HCT116 (cell line): ENCODE measurements at regions not wholly inside any gene's neighbourhood (a gene's known extent, or its start where the extent isn't known, plus 50 kb on each side); places are given as distances from the start of the nearest gene placed in this dataset.

ENCODE experiments used
- ATAC-seq: fragments of 200-7000 bp; cut with Tn5 transposase; 2 replicates; pipeline ENCODE4 v1.9.1; 2020; ENCODE audit warnings: mild to moderate bottlenecking, moderate library complexity
- BruUV-seq: library from RNA; stranded (reverse); fragments of 400-500 nt; replicated peaks from 2 replicates; lab custom pipeline; 2021; lab: Mats Ljungman, UMichigan
- CTCF ChIA-PET: fragments of 300-600 bp; sonication (Branson Sonifier 250); formaldehyde crosslinking; loops from one replicate; lab custom pipeline; 2021; ENCODE audit warnings: antibody characterized with exemption; lab: Charles Lee
- POLR2A ChIA-PET: fragments of 300-600, 350-600 bp; sonication (Branson Sonifier 250); formaldehyde crosslinking; loops from one replicate; lab custom pipeline; 2021; ENCODE audit warnings: antibody characterized with exemption; lab: Charles Lee
- RAD21 ChIA-PET, 2 experiments: fragments of 300-600 bp; sonication (Branson Sonifier 250); formaldehyde crosslinking; loops; one replicate each; lab custom pipeline; 2023; ENCODE audit warnings: low total read pairs in 2 of 2; ENCODE audit not compliant: uncharacterized antibody in 2 of 2, unreplicated experiment in 2 of 2, low non-redundant PET in 1 of 2; lab: Charles Lee
- DNase-seq: peaks from one replicate; pipeline ENCODE4 v3.0.0-alpha.2; 2010; ENCODE audit warnings: low read depth, low spot score
- H2AFZ ChIP-seq: fragments of 200-600 bp; shearing (Covaris generic), sonication (generic); 2 replicates; pipeline ENCODE4 v1.6.1; 2017; ENCODE audit warnings: low read depth, mixed run types, mixed read lengths, antibody characterized with exemption, low read length; ENCODE audit not compliant: poor library complexity, severe bottlenecking
- H3K27ac ChIP-seq: 2 replicates; pipeline ENCODE4 v1.5.1; 2012; ENCODE audit warnings: low read depth, low read length
- H3K27me3 ChIP-seq: fragments of 200-600 bp; sonication (generic); 2 replicates; pipeline ENCODE4 v1.6.1; 2016; ENCODE audit warnings: mixed run types, low read length, mixed read lengths; ENCODE audit not compliant: insufficient read depth
- H3K36me3 ChIP-seq, 2 experiments: fragments of 200-500 bp in 1 of 2; fragments of 200-600 bp in 1 of 2; sonication (Bioruptor generic) in 1 of 2; sonication (generic) in 1 of 2; 2 replicates each; pipeline versions ENCODE4 v1.5.1 to v1.6.1; 2014 to 2016; ENCODE audit warnings: low read length in 2 of 2, inconsistent platforms in 1 of 2, mixed read lengths in 1 of 2, mixed run types in 1 of 2; ENCODE audit not compliant: insufficient read depth in 2 of 2, control insufficient read depth in 1 of 2
- H3K4me1 ChIP-seq, 2 experiments: fragments of 200-600 bp in 1 of 2; sonication (generic) in 1 of 2; 2 replicates each; pipeline versions ENCODE4 v1.5.1 to v1.6.1; 2012 to 2017; ENCODE audit warnings: low read length in 2 of 2, inconsistent platforms in 1 of 2, mild to moderate bottlenecking in 1 of 2, mixed read lengths in 1 of 2, mixed run types in 1 of 2, moderate library complexity in 1 of 2; ENCODE audit not compliant: insufficient read depth in 2 of 2, control insufficient read depth in 1 of 2
- H3K4me2 ChIP-seq: fragments of 200-600 bp; sonication (generic); 2 replicates; pipeline ENCODE4 v1.6.1; 2017; ENCODE audit warnings: mixed run types, low read length, mixed read lengths
- H3K4me3 ChIP-seq, 2 experiments: fragments of 200-600 bp in 1 of 2; sonication (generic) in 1 of 2; replicated peaks in 1 of 2; 2 replicates each; pipeline ENCODE4 v1.5.1; 2011 to 2016; ENCODE audit warnings: low read length in 2 of 2, control low read depth in 1 of 2, low read depth in 1 of 2, mild to moderate bottlenecking in 1 of 2, mixed read lengths in 1 of 2, mixed run types in 1 of 2
- H3K79me2 ChIP-seq: fragments of 200-600 bp; sonication (generic); 2 replicates; pipeline ENCODE4 v1.6.1; 2017; ENCODE audit warnings: mild to moderate bottlenecking, mixed run types, low read length, moderate library complexity, mixed read lengths; ENCODE audit not compliant: insufficient read depth
- H3K9ac ChIP-seq: fragments of 200-600 bp; sonication (generic); 2 replicates; pipeline ENCODE4 v1.6.1; 2016; ENCODE audit warnings: low read length, mixed read lengths
- H3K9me2 ChIP-seq: fragments of 200-600 bp; sonication (generic), shearing (Covaris generic); 2 replicates; pipeline ENCODE4 v1.6.1; 2017; ENCODE audit warnings: mixed run types, mild to moderate bottlenecking, moderate library complexity; ENCODE audit not compliant: insufficient read depth
- H3K9me3 ChIP-seq, 2 experiments: fragments of 200-500 bp in 1 of 2; fragments of 200-600 bp in 1 of 2; sonication (Bioruptor generic) in 1 of 2; sonication (generic) in 1 of 2; 2 replicates each; pipeline ENCODE4 v1.6.1; 2014 to 2017; ENCODE audit warnings: low read length in 2 of 2, mixed read lengths in 2 of 2, inconsistent platforms in 1 of 2, low read depth in 1 of 2, mild to moderate bottlenecking in 1 of 2, mixed run types in 1 of 2, moderate library complexity in 1 of 2; ENCODE audit not compliant: control insufficient read depth in 1 of 2, insufficient read depth in 1 of 2
- H4K20me1 ChIP-seq: fragments of 200-600 bp; sonication (generic), shearing (Covaris generic); 2 replicates; pipeline ENCODE4 v1.6.1; 2017; ENCODE audit warnings: mixed run types, mild to moderate bottlenecking, moderate library complexity; ENCODE audit not compliant: insufficient read depth
- CBX3 ChIP-seq: IDR thresholded peaks from 2 replicates; pipeline ENCODE4 v1.6.1; 2012; ENCODE audit warnings: low read depth
- EGR1 ChIP-seq: IDR thresholded peaks from 2 replicates; pipeline ENCODE4 v1.6.1; 2012; ENCODE audit warnings: low read depth
- EZH2phosphoT487 ChIP-seq: fragments of 200-600 bp; IDR thresholded peaks from 2 replicates; pipeline ENCODE4 v1.6.1; 2018; ENCODE audit warnings: antibody characterized with exemption, borderline replicate concordance
- POLR2AphosphoS5 ChIP-seq: IDR thresholded peaks from 2 replicates; pipeline ENCODE4 v1.6.1; 2011; ENCODE audit warnings: mild to moderate bottlenecking, low read depth, low read length, moderate library complexity
- SP1 ChIP-seq: IDR thresholded peaks from 2 replicates; pipeline ENCODE4 v1.6.1; 2012; ENCODE audit warnings: low read depth
- intact Hi-C: fragments of 100-400 bp; cut with micrococcal nuclease; formaldehyde crosslinking; loops from 2 replicates; pipeline ENCODE4 v1.10.0; 2022

DNA sequence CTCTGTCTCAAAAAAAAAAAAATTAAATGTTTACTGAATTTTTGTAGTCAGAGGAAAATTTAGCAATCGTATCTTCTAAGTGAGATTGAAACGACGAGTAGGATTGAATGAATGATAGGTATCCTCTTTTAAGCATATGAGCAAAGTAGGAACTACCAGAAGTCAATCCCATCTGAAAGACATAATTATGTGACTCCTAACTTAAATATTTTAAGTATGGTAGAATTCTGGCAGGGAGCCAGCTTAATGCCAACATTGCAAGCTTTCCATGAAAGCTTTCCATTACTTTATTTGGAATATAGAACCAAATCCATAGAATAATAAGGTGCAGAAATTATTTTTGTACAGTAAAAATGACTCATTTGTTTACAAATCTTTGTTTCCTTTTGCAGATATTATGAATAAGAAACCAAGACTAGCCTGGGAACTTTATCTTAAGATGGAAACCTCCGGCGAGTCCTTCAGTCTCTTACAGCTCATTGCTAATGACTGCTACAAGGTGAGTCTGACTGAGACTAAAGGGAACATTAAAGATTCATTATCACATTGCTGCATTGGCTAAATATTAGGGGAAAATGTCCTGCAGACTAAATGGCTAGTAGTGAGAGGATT, 50.2 kb upstream of the UBN2 start:
- ChIA-PET RAD21 (interaction anchor here in 1 of 2 experiments (0.6 to 0.7 kb wide), 2 partner anchors 13 to 47 kb away, joined by 3 to 4 read pairs; no protein-coding TSS in a partner anchor), CTCF (no interaction called here), POLR2A (no interaction called here)
- no peak overlapping the region for H3K27ac ChIP-seq
- H3K9me2 ChIP-seq, result no peaks in the 10 kb centered on the region
- no peaks in the 10 kb centered on the region for H3K36me3 ChIP-seq
- H3K4me2 ChIP-seq, result no peak overlapping the region
- TF ChIP-seq EZH2phosphoT487 (no peak), CBX3 (no peak), SP1 (no peak), EGR1 (no peak), POLR2AphosphoS5 (no peak)
- H2AFZ ChIP-seq, result no peak overlapping the region
- H3K4me1 ChIP-seq, result no peaks in the 10 kb centered on the region
- H4K20me1 ChIP-seq, result no peaks in the 10 kb centered on the region
- BruUV-seq, result no TSS peak
- DNase-seq (no peak), ATAC-seq (no peak)
- H3K27me3 ChIP-seq, result no peaks in the 10 kb centered on the region
- no peak overlapping the region for H3K9ac ChIP-seq
- no peak overlapping the region for H3K4me3 ChIP-seq
- intact Hi-C loops, result no loop called here
- no peaks in the 10 kb centered on the region for H3K9me3 ChIP-seq
- H3K79me2 ChIP-seq, result no peaks in the 10 kb centered on the region
